ENCODE measurements at regions not wholly inside any gene's neighbourhood (a gene's known extent, or its start where the extent isn't known, plus 50 kb on each side); places are given as distances from the start of the nearest gene placed in this dataset.
"Not testable (repeated sequence)": the region's sequence is repeated elsewhere in the genome, so short reads cannot be mapped to it uniquely, and the experiment has no call there.

- no peak for FAIRE-seq
Measured at GRCh38 chr11:69934861-69935494, 115.8 kb upstream of the FGF3 start.

GRCh38 chr11:69935941-69936505, 116.8 kb upstream of the FGF3 start:
- no peak for FAIRE-seq

- no peak for FAIRE-seq
Measured at GRCh38 chr11:69936771-69937170, 117.6 kb upstream of the FGF3 start.

DNA sequence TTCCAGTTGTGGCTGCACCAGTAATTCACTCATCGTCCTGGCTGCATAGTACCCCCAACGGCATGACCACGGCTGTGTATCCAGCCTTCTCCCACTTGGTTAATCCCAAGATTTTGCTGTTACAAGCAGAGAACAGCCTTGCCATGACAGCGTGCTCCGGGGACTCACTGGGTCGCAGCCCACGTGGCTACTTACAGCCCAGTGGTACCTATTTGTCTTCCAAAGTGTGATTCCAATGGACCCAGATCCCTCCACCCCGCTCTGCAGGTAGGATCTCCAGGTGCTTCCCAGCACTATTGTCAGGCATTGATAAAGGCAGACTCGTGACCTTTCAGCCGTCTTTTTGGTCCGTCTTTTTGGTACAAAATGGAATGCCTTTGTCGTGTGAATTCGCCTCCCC, 119.0 kb upstream of the FGF3 start:
- FAIRE-seq: no peak

DNA sequence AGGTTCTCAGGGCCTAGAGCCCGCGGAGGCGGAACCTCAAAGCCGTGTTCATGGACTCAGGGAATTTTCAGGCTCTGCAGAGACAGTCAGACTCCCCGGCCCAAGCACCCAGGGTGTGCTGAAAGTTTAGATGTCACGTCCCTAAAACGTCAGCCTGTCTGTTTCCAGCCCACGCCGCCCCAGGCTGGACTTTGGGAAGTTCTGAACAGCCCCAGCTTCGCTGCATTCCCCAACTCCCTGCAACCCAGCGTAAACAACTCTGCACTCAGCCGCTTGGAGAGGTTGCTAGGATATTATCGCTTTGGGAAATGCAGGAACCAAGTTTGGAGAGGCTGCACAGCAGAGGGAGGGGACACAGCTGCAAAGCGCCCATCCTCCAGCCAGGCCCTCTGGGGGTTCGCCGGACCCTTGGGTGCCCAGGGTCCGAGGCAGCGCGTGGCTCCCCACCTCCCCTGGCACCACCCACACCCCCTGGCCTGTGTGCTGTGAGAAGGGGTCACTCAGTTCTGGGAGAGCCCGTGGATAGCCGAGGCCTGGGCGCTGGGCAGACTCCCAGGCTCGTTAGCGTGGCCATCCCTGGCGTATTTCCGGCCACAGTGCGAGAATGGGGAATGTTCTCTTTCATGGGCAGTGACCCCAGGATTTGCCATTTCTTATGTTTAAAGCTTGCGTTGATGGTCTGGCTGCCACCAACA, 120.5 kb upstream of the FGF3 start:
- no peak for FAIRE-seq

- no peak for FAIRE-seq
Measured at GRCh38 chr11:69940246-69940610, 121.0 kb upstream of the FGF3 start.

DNA sequence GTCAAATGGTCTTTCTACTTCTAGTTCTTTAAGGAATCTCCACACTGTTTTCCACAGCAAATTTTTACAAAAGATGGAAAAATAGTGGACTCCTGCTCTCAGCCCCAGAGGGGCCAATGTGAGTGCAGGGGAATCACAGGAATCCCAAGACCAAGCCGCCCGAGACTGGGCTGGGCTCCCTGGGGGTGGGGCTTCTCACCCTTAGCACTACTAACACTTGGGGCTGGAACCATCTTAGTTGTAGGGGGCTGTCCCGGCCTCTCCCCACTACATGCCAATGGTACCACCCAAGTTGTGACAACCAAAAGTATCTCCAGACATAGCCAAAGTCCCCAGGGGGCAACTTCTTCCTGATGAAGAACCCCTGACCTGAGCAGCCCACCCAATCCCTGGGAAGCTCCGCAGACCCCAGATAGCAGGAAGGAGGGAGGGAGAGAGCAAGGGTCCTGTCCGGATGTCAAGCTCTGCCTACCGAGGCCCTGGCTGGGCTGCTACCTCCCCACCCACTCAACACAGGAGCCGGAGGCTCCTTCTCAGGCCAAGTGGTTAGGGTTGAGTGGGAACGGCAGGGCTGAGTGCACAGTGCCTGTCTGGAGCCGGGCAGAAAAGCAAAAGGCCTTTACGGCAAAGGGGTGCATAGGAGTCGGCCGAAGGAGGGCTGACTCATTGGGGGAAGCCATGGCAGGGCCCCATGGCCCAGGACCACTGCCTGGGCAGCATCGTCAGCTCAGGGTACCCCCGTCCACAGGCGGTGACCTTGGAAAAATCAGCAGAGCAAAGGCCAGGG, 122.5 kb upstream of the FGF3 start:
- FAIRE-seq: no peak

- FAIRE-seq: no peak
Measured at GRCh38 chr11:69942333-69942820, 123.2 kb upstream of the FGF3 start.

DNA sequence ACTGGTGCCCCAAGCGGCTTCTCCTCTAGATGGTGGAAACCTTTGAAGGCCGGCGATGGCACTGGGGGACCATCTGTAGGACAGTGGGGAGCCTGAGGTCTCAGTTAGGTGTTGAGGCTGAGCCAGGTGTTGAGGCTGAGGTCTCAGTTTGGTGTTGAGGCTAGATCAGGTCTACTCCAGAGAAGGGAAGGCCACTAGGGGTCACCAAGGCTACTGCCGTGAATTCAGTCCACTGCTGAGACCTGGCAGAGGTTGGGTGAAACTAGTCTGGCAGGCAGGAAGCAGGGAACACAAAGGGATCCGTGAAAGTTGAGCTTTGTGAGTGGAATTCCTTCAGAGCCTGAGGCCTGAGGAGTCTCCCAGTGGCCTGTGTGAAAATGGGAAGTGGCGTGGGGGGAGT, 123.8 kb upstream of the FGF3 start:
- FAIRE-seq: no peak

DNA sequence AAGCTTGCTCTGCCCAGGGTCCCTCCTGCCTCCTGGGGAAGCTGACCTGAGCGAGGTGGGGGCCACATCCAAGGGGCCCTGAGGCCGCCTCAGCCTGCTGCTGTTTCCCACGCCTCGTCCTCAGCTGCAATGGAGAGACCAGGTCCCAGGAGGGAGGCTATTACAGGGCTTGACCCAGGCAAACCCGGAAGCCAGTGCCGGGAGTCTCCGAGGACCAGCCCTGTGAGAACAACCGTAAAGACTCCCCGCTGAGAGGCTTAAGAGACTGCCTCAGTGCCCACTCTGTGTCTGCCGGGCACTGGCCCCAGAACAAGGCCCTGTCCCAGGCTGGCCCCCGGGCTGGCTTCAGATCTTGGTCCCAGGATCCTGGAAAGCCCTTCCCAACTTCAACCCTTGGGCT, 124.3 kb upstream of the FGF3 start:
- FAIRE-seq: no peak

GRCh38 chr11:69944146-69944795, 125.1 kb upstream of the FGF3 start:
- FAIRE-seq: no peak

DNA sequence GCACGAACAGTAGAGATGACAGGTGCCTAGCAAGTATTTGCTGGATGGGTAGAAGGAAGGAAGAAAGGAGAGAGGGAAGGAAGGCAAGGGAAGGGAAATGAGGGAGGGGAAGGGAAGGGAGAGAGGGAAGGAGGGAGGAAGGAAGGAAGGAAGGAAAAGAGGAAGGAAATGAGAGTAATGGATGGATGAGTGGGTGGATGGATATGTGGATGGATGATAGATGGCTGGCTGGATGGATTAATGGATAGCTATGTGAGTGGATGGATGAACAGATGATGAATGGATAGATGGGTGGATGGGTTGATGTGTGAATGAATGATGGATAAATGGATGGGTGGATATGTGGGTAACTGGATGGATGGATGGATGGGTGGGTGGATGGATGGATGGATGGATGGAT, 125.9 kb upstream of the FGF3 start:
- no peak for FAIRE-seq

DNA sequence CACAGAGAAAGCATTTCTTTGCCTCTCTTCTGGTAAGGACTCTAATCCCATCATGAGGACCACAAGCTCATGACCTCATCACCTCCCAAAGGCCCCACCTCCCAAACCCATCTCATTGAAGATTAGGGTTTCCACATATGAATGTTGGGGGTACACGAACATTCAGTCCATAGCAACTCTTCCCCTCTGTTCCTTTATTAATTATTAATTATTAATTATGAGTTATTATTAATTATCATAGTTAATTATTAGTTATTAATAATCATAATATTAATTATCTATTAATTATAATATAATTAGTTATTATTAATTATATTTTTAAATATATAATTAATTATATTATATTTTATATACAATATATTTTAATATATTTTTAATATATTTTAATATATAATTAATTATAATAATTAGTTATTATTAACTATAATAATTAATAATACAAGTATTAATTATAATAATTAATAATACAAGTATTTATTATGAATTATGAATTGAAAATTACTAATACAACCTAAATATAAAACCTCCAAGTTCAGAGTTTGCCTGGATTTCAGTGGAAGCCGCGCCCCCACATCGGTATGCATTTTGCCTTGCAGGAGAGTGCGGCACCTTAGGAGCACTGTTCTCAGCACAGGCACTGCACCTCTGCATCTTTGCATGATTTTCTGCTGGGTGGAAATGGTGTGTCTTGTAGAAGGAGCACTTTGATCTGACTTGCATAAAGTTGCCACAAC, 128.0 kb upstream of the FGF3 start:
- FAIRE-seq: peak; percentile 99

- no peak for FAIRE-seq
Measured at GRCh38 chr11:69947793-69948255, 128.6 kb upstream of the FGF3 start.

- FAIRE-seq: no peak
Measured at GRCh38 chr11:69948256-69949141, 129.3 kb upstream of the FGF3 start.

GRCh38 chr11:69949327-69949726, 128.8 kb upstream of the ANO1 start:
- no peak for FAIRE-seq

- FAIRE-seq: no peak
Measured at GRCh38 chr11:69950120-69950519, 128.0 kb upstream of the ANO1 start.

DNA sequence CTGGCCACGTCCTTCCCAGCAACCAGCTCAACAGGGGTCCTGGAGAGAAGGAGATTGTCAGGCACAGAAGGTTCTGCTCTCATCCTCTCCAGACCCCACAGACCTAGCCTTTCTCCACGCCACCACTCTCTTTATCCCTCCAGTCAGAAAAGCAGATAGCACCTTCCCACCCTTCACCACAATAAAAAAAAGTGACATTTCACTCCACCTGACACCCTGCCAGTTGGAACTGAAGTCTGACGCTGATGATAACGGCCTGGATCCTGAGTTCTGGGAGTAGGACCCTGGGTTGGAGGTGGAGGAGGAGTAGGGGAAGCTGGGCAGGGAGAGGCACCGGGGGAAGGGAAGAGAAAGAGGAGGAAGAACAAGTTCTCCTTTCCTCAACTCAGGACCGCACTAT, 127.5 kb upstream of the ANO1 start:
- FAIRE-seq: no peak

- no peak for FAIRE-seq
Measured at GRCh38 chr11:69951821-69952220, 126.3 kb upstream of the ANO1 start.

DNA sequence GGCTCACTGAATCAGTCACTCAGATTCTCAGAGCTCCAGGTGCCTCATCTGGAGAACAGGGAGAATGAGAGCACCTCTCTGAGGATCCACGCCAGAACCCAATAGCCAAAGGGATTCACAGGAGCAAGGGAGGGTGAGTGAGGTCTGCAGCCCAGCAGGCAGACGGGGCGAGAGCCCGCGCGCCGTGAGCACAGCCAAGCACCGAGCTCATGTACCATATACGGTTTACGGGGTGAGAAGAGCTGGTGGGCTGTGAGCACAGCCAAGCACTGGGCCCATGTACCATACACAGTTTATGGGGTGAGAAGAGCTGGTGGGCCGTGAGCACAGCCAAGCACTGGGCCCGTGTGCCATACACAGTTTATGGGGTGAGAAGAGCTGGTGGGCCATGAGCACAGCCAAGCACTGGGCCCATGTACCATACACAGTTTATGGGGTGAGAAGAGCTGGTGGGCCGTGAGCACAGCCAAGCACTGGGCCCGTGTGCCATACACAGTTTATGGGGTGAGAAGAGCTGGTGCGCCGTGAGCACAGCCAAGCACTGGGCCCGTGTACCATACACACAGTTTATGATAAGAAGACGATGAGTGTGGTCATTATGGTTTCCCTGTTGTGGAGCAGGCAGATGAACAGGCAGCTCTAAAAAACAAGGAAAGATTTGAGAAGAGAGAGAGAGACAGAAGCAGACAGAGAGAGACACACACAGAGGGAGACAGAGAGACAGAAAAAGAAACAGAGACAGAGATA, 125.7 kb upstream of the ANO1 start:
- FAIRE-seq: not testable (repeated sequence)
